IPS-15b (cell line): ENCODE measurements at regions not wholly inside any gene's neighbourhood (a gene's known extent, or its start where the extent isn't known, plus 50 kb on each side); places are given as distances from the start of the nearest gene placed in this dataset.
"Not testable (repeated sequence)": the region's sequence is repeated elsewhere in the genome, so short reads cannot be mapped to it uniquely, and the experiment has no call there.

Source experiments
- H3K27me3 ChIP-seq: one replicate; pipeline ENCODE4 v1.6.1; 2013; ENCODE audit warnings: low read length; ENCODE audit not compliant: control insufficient read depth, insufficient read depth
- H3K36me3 ChIP-seq: one replicate; pipeline ENCODE4 v1.6.1; 2013; ENCODE audit warnings: low read length; ENCODE audit not compliant: control insufficient read depth, insufficient read depth
- H3K4me1 ChIP-seq: one replicate; pipeline ENCODE4 v1.6.1; 2013; ENCODE audit warnings: mild to moderate bottlenecking, low read length; ENCODE audit not compliant: control insufficient read depth, insufficient read depth
- H3K4me3 ChIP-seq: one replicate; pipeline ENCODE4 v1.5.1; 2013; ENCODE audit warnings: low read depth, low read length
- H3K9ac ChIP-seq: one replicate; pipeline ENCODE4 v1.6.1; 2013; ENCODE audit warnings: low read depth, mild to moderate bottlenecking, low read length
- H3K9me3 ChIP-seq: one replicate; pipeline ENCODE4 v1.6.1; 2013; ENCODE audit warnings: mild to moderate bottlenecking, low read length; ENCODE audit not compliant: control insufficient read depth, insufficient read depth

GRCh38 chr11:8774916-8775315 is 92.3 kb downstream of the RPL27A start:
- not testable (repeated sequence) for H3K9me3 ChIP-seq, H3K4me3 ChIP-seq, H3K36me3 ChIP-seq, H3K9ac ChIP-seq, H3K4me1 ChIP-seq, H3K27me3 ChIP-seq

GRCh38 chr11:8775332-8775731 is 92.7 kb downstream of the RPL27A start:
- H3K36me3 ChIP-seq = no peaks in the 10 kb centered on the region
- no peak overlapping the region for H3K4me3 ChIP-seq
- no peaks in the 10 kb centered on the region for H3K27me3 ChIP-seq
- H3K9me3 ChIP-seq = no peaks in the 10 kb centered on the region
- no peaks in the 10 kb centered on the region for H3K4me1 ChIP-seq
- H3K9ac ChIP-seq = no peak overlapping the region

GRCh38 chr11:8775734-8776133 is 93.1 kb downstream of the RPL27A start:
- Histone ChIP-seq H3K4me3 (no peak overlapping the region), H3K9ac (no peak overlapping the region), H3K27me3 (no peaks in the 10 kb centered on the region), H3K9me3 (no peaks in the 10 kb centered on the region), H3K36me3 (no peaks in the 10 kb centered on the region), H3K4me1 (no peaks in the 10 kb centered on the region)

- Histone ChIP-seq H3K27me3 (no peaks in the 10 kb centered on the region), H3K36me3 (no peaks in the 10 kb centered on the region), H3K9me3 (no peaks in the 10 kb centered on the region), H3K4me3 (no peak overlapping the region), H3K4me1 (no peaks in the 10 kb centered on the region), H3K9ac (no peak overlapping the region)
Observed at GRCh38 chr11:8776209-8776608, 93.6 kb downstream of the RPL27A start.

GRCh38 chr11:8777907-8778767 is 95.5 kb downstream of the RPL27A start:
- H3K27me3 ChIP-seq = no peaks in the 10 kb centered on the region
- H3K4me3 ChIP-seq = no peak overlapping the region
- H3K9ac ChIP-seq = no peak overlapping the region
- H3K36me3 ChIP-seq = no peaks in the 10 kb centered on the region
- no peaks in the 10 kb centered on the region for H3K9me3 ChIP-seq
- H3K4me1 ChIP-seq = no peaks in the 10 kb centered on the region

- Histone ChIP-seq H3K9me3 (no peaks in the 10 kb centered on the region), H3K4me3 (no peak overlapping the region), H3K27me3 (no peaks in the 10 kb centered on the region), H3K9ac (no peak overlapping the region), H3K4me1 (no peaks in the 10 kb centered on the region), H3K36me3 (no peaks in the 10 kb centered on the region)
Observed at GRCh38 chr11:8779107-8779506, 96.5 kb downstream of the RPL27A start.

GRCh38 chr11:8779732-8780131 is 97.1 kb downstream of the RPL27A start:
- no peak overlapping the region for H3K9ac ChIP-seq
- H3K27me3 ChIP-seq = no peaks in the 10 kb centered on the region
- no peak overlapping the region for H3K4me3 ChIP-seq
- H3K4me1 ChIP-seq = no peaks in the 10 kb centered on the region
- no peaks in the 10 kb centered on the region for H3K36me3 ChIP-seq
- H3K9me3 ChIP-seq = no peaks in the 10 kb centered on the region

GRCh38 chr11:8784954-8785353 is 102.4 kb downstream of the RPL27A start:
- Histone ChIP-seq H3K9me3 (no peaks in the 10 kb centered on the region), H3K9ac (no peak overlapping the region), H3K4me3 (no peak overlapping the region), H3K36me3 (no peaks in the 10 kb centered on the region), H3K4me1 (peaks cover 4% of the 10 kb centered on the region), H3K27me3 (no peaks in the 10 kb centered on the region)

GRCh38 chr11:8785457-8785856 is 102.9 kb downstream of the RPL27A start:
- H3K36me3 ChIP-seq = no peaks in the 10 kb centered on the region
- H3K9me3 ChIP-seq = no peaks in the 10 kb centered on the region
- H3K27me3 ChIP-seq = no peaks in the 10 kb centered on the region
- no peak overlapping the region for H3K4me3 ChIP-seq
- H3K4me1 ChIP-seq = peaks cover 4% of the 10 kb centered on the region
- H3K9ac ChIP-seq = no peak overlapping the region

- Histone ChIP-seq H3K9ac (no peak overlapping the region), H3K9me3 (no peaks in the 10 kb centered on the region), H3K4me3 (no peak overlapping the region), H3K27me3 (no peaks in the 10 kb centered on the region), H3K36me3 (no peaks in the 10 kb centered on the region), H3K4me1 (peaks cover 4% of the 10 kb centered on the region)
Observed at GRCh38 chr11:8785998-8786397, 103.4 kb downstream of the RPL27A start.

GRCh38 chr11:8786933-8787332 is 104.3 kb downstream of the RPL27A start:
- Histone ChIP-seq H3K9me3 (no peaks in the 10 kb centered on the region), H3K4me3 (no peak overlapping the region), H3K36me3 (no peaks in the 10 kb centered on the region), H3K9ac (no peak overlapping the region), H3K4me1 (peaks cover 4% of the 10 kb centered on the region), H3K27me3 (no peaks in the 10 kb centered on the region)

GRCh38 chr11:8787372-8787771 is 104.8 kb downstream of the RPL27A start:
- no peak overlapping the region for H3K9ac ChIP-seq
- no peak overlapping the region for H3K4me3 ChIP-seq
- peaks cover 4% of the 10 kb centered on the region for H3K4me1 ChIP-seq
- no peaks in the 10 kb centered on the region for H3K27me3 ChIP-seq
- no peaks in the 10 kb centered on the region for H3K36me3 ChIP-seq
- no peaks in the 10 kb centered on the region for H3K9me3 ChIP-seq
